Omental fat pad (tissue), 3 donors: ENCODE measurements at regions not wholly inside any gene's neighbourhood (a gene's known extent, or its start where the extent isn't known, plus 50 kb on each side); places are given as distances from the start of the nearest gene placed in this dataset.

ENCODE experiments used
- ATAC-seq: fragments of 150-250 bp; one replicate; pipeline ENCODE4 v1.9.1; 2016; ENCODE audit warnings: mild to moderate bottlenecking, moderate library complexity; ENCODE audit not compliant: low FRiP score
- DNase-seq: peaks from one replicate; pipeline ENCODE4 v3.0.0-alpha.2; 2019; ENCODE audit warnings: low spot score
- CTCF ChIP-seq, 3 donors: fragments of 450-650 bp; IDR thresholded peaks; one replicate each; pipeline ENCODE4 v1.5.1; 2016 to 2017; ENCODE audit warnings: antibody characterized with exemption in 3 of 3, mild to moderate bottlenecking in 3 of 3, moderate library complexity in 2 of 3

GRCh38 chr2:235139956-235140800 is 188.4 kb downstream of the SH3BP4 start:
- no peak for TF ChIP-seq CTCF (IDR thresholded peaks at IDR 0.05)
- ATAC-seq: no peak
- no peak for DNase-seq

GRCh38 chr2:235140801-235141081 is 188.9 kb downstream of the SH3BP4 start:
- DNase-seq: no peak
- TF ChIP-seq CTCF (IDR thresholded peaks at IDR 0.05): no peak
- no peak for ATAC-seq

- no peak for ATAC-seq
- DNase-seq: no peak
- TF ChIP-seq CTCF (IDR thresholded peaks at IDR 0.05): no peak
Observed at GRCh38 chr2:235141411-235142128, 189.8 kb downstream of the SH3BP4 start.

- DNase-seq: no peak
- no peak for ATAC-seq
- no peak for TF ChIP-seq CTCF (IDR thresholded peaks at IDR 0.05)
Observed at GRCh38 chr2:235142601-235143000, 190.8 kb downstream of the SH3BP4 start.

GRCh38 chr2:235143789-235144188 is 192.0 kb downstream of the SH3BP4 start:
- no peak for TF ChIP-seq CTCF (IDR thresholded peaks at IDR 0.05)
- DNase-seq: no peak
- no peak for ATAC-seq

GRCh38 chr2:235144291-235144690 is 192.5 kb downstream of the SH3BP4 start:
- ATAC-seq (no peak), DNase-seq (no peak)
- no peak for TF ChIP-seq CTCF (IDR thresholded peaks at IDR 0.05)

- DNase-seq (no peak), ATAC-seq (no peak)
- TF ChIP-seq CTCF (IDR thresholded peaks at IDR 0.05): no peak
Observed at GRCh38 chr2:235146206-235146605, 194.4 kb downstream of the SH3BP4 start.
